Mesothelial cell of epicardium (in vitro differentiated cells): ENCODE measurements at regions not wholly inside any gene's neighbourhood (a gene's known extent, or its start where the extent isn't known, plus 50 kb on each side); places are given as distances from the start of the nearest gene placed in this dataset.
A peak's percentile ranks its signal among the peaks of the same experiment; 100 is the strongest.

Experiments used
- DNase-seq, 2 experiments: peaks; one replicate each; pipeline ENCODE4 v3.0.0; 2021; ENCODE audit warnings: low spot score in 2 of 2; ENCODE audit not compliant: unreplicated experiment in 2 of 2
- H3K27ac Mint-ChIP-seq: 2 replicates; pipeline ENCODE4 v1.8.0; 2021; ENCODE audit warnings: mixed read lengths
- H3K27me3 Mint-ChIP-seq: 2 replicates; pipeline ENCODE4 v1.8.0; 2021; ENCODE audit warnings: low read depth, mixed read lengths
- H3K36me3 Mint-ChIP-seq: 2 replicates; pipeline ENCODE4 v1.8.0; 2021; ENCODE audit warnings: mixed read lengths
- H3K4me1 Mint-ChIP-seq: 2 replicates; pipeline ENCODE4 v1.8.0; 2021; ENCODE audit warnings: mixed read lengths
- H3K4me3 Mint-ChIP-seq: 2 replicates; pipeline ENCODE4 v1.8.0; 2021; ENCODE audit warnings: mild to moderate bottlenecking, moderate library complexity, mixed read lengths
- H3K9me3 Mint-ChIP-seq: 2 replicates; pipeline ENCODE4 v1.8.0; 2021; ENCODE audit warnings: mixed read lengths
- TF ChIP-seq, protein P1 (sequence below): fragments of 200-600 bp; sonication (generic); IDR thresholded peaks from one replicate; pipeline ENCODE4 v1.5.0; 2021; ENCODE audit warnings: antibody characterized with exemption; ENCODE audit not compliant: unreplicated experiment

DNA sequence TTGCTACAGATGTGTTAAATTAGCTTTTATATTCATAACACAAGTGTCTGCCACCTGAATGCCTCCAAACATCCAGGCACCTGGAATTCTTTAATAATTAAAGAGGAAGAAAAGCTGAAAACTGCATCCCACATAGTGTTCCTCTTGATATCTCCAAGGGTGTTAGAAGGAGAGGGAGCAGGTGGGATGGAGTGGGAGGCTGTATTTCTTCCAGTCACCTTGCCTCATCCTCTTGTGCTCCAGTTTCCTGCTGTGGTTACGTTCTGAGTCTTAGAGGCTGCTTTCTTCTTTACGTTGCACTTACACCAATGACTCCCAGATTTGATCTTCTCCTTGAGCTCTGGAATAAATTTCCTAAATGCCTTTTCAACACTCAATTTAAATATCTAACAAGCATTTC, 230.3 kb upstream of the LYPLAL1 start:
- DNase-seq: no peak
- TF ChIP-seq, protein P1, sequence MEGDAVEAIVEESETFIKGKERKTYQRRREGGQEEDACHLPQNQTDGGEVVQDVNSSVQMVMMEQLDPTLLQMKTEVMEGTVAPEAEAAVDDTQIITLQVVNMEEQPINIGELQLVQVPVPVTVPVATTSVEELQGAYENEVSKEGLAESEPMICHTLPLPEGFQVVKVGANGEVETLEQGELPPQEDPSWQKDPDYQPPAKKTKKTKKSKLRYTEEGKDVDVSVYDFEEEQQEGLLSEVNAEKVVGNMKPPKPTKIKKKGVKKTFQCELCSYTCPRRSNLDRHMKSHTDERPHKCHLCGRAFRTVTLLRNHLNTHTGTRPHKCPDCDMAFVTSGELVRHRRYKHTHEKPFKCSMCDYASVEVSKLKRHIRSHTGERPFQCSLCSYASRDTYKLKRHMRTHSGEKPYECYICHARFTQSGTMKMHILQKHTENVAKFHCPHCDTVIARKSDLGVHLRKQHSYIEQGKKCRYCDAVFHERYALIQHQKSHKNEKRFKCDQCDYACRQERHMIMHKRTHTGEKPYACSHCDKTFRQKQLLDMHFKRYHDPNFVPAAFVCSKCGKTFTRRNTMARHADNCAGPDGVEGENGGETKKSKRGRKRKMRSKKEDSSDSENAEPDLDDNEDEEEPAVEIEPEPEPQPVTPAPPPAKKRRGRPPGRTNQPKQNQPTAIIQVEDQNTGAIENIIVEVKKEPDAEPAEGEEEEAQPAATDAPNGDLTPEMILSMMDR: no peak
- H3K9me3 Mint-ChIP-seq: peaks cover 26% of the 10 kb centered on the region
- peaks cover 5% of the 10 kb centered on the region for H3K4me1 Mint-ChIP-seq
- no peaks in the 10 kb centered on the region for H3K36me3 Mint-ChIP-seq
- H3K27ac Mint-ChIP-seq: no peak overlapping the region
- no peak overlapping the region for H3K4me3 Mint-ChIP-seq
- no peaks in the 10 kb centered on the region for H3K27me3 Mint-ChIP-seq

GRCh38 chr1:218945050-218945449, 228.6 kb upstream of the LYPLAL1 start:
- Mint-ChIP-seq H3K36me3 (no peaks in the 10 kb centered on the region), H3K9me3 (peaks cover 19% of the 10 kb centered on the region), H3K27ac (no peak overlapping the region), H3K4me1 (peaks cover 6% of the 10 kb centered on the region), H3K4me3 (no peak overlapping the region), H3K27me3 (no peaks in the 10 kb centered on the region)
- TF ChIP-seq, protein P1: no peak
- no peak for DNase-seq

GRCh38 chr1:218946147-218946546, 227.5 kb upstream of the LYPLAL1 start:
- peaks cover 8% of the 10 kb centered on the region for H3K9me3 Mint-ChIP-seq
- no peaks in the 10 kb centered on the region for H3K36me3 Mint-ChIP-seq
- H3K27me3 Mint-ChIP-seq: no peaks in the 10 kb centered on the region
- peaks cover 6% of the 10 kb centered on the region for H3K4me1 Mint-ChIP-seq
- H3K4me3 Mint-ChIP-seq: no peak overlapping the region
- no peak for DNase-seq
- TF ChIP-seq, protein P1: no peak
- no peak overlapping the region for H3K27ac Mint-ChIP-seq

- TF ChIP-seq, protein P1: no peak
- Mint-ChIP-seq H3K36me3 (no peaks in the 10 kb centered on the region), H3K27ac (no peak overlapping the region), H3K27me3 (no peaks in the 10 kb centered on the region), H3K9me3 (peaks cover 4% of the 10 kb centered on the region), H3K4me3 (no peak overlapping the region), H3K4me1 (peaks cover 6% of the 10 kb centered on the region)
- no peak for DNase-seq
Observed at GRCh38 chr1:218948446-218948845, 225.2 kb upstream of the LYPLAL1 start.

- Mint-ChIP-seq H3K36me3 (no peaks in the 10 kb centered on the region), H3K27me3 (no peaks in the 10 kb centered on the region), H3K9me3 (no peaks in the 10 kb centered on the region), H3K27ac (no peak overlapping the region), H3K4me3 (no peak overlapping the region), H3K4me1 (peaks cover 10% of the 10 kb centered on the region)
- DNase-seq: no peak
- TF ChIP-seq, protein P1: no peak
Observed at GRCh38 chr1:218953386-218953785, 220.3 kb upstream of the LYPLAL1 start.

GRCh38 chr1:218957971-218958370, 215.7 kb upstream of the LYPLAL1 start:
- H3K4me1 Mint-ChIP-seq: peaks cover 18% of the 10 kb centered on the region
- no peaks in the 10 kb centered on the region for H3K36me3 Mint-ChIP-seq
- DNase-seq: no peak
- no peaks in the 10 kb centered on the region for H3K9me3 Mint-ChIP-seq
- TF ChIP-seq, protein P1: no peak
- no peaks in the 10 kb centered on the region for H3K27me3 Mint-ChIP-seq
- no peak overlapping the region for H3K4me3 Mint-ChIP-seq
- H3K27ac Mint-ChIP-seq: peak overlapping the region; percentile 59
